ENCODE measurements at regions not wholly inside any gene's neighbourhood (a gene's known extent, or its start where the extent isn't known, plus 50 kb on each side); places are given as distances from the start of the nearest gene placed in this dataset.

GRCh38 chr7:106783286-106783685 is 81.8 kb upstream of the PIK3CG start:
- Mint-ChIP-seq H3K9me3 (ENCODE audit: low read depth, unreplicated experiment) (no peaks in the 10 kb centered on the region), H3K4me1 (ENCODE audit: low read depth, unreplicated experiment) (peaks cover 26% of the 10 kb centered on the region), H3K4me3 (ENCODE audit: low read depth, unreplicated experiment) (no peak overlapping the region), H3K27ac (ENCODE audit: unreplicated experiment) (no peak overlapping the region), H3K27me3 (ENCODE audit: unreplicated experiment) (no peaks in the 10 kb centered on the region), H3K36me3 (ENCODE audit: insufficient read depth, unreplicated experiment) (peaks cover 13% of the 10 kb centered on the region)
- BruUV-seq (replicated peaks), result no TSS peak
- TF ChIP-seq, protein P1, sequence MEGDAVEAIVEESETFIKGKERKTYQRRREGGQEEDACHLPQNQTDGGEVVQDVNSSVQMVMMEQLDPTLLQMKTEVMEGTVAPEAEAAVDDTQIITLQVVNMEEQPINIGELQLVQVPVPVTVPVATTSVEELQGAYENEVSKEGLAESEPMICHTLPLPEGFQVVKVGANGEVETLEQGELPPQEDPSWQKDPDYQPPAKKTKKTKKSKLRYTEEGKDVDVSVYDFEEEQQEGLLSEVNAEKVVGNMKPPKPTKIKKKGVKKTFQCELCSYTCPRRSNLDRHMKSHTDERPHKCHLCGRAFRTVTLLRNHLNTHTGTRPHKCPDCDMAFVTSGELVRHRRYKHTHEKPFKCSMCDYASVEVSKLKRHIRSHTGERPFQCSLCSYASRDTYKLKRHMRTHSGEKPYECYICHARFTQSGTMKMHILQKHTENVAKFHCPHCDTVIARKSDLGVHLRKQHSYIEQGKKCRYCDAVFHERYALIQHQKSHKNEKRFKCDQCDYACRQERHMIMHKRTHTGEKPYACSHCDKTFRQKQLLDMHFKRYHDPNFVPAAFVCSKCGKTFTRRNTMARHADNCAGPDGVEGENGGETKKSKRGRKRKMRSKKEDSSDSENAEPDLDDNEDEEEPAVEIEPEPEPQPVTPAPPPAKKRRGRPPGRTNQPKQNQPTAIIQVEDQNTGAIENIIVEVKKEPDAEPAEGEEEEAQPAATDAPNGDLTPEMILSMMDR (IDR thresholded peaks at IDR 0.05; ENCODE audit: unreplicated experiment), result no peak
- no peak for DNase-seq
- CTCF ChIA-PET, result no interaction called here
- intact Hi-C loops (cut with micrococcal nuclease; ENCODE audit: unreplicated experiment), result no loop called here

GRCh38 chr7:106788637-106789036 is 76.4 kb upstream of the PIK3CG start:
- CTCF ChIA-PET, result interaction anchor here (1.1 kb wide), 1 partner anchor 9 kb away, joined by 3 read pairs; no protein-coding TSS in a partner anchor
- H3K36me3 Mint-ChIP-seq (ENCODE audit: insufficient read depth, unreplicated experiment), result no peaks in the 10 kb centered on the region

DNA sequence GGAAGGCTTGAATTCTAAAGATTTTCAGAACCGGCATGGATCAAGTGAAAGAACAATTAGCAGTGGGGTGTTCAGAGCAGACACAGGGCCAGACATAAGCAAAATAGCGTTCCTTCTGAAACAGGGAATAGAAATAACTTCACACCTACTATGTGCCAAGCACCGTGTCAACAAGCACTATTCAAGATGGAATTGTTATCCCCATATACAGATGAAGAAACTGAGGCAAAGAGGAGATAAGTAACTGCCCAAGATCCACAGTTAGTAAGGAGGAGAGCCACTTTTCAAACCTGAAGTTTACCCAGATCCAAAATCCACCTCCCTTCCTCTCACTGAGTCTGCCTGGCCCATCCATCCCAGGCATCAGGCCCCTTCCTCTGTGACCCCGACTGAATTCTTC is 73.6 kb upstream of the PIK3CG start:
- intact Hi-C loops (cut with micrococcal nuclease; ENCODE audit: unreplicated experiment), result loop anchor here (10.0 kb wide), 1 partner anchor 153 kb away; no protein-coding TSS in a partner anchor
- Mint-ChIP-seq H3K36me3 (ENCODE audit: insufficient read depth, unreplicated experiment) (no peaks in the 10 kb centered on the region), H3K27ac (ENCODE audit: unreplicated experiment) (no peak overlapping the region), H3K9me3 (ENCODE audit: low read depth, unreplicated experiment) (no peaks in the 10 kb centered on the region), H3K27me3 (ENCODE audit: unreplicated experiment) (no peaks in the 10 kb centered on the region), H3K4me3 (ENCODE audit: low read depth, unreplicated experiment) (no peak overlapping the region), H3K4me1 (ENCODE audit: low read depth, unreplicated experiment) (no peaks in the 10 kb centered on the region)
- no TSS peak for BruUV-seq (replicated peaks)
- CTCF ChIA-PET, result no interaction called here
- no peak for DNase-seq
- TF ChIP-seq, protein P1 (IDR thresholded peaks at IDR 0.05; ENCODE audit: unreplicated experiment), result no peak

More at GRCh38 chr7:106788637-106789036, 76.4 kb upstream of the PIK3CG start:
- no peak overlapping the region for H3K4me3 Mint-ChIP-seq (ENCODE audit: low read depth, unreplicated experiment)
- intact Hi-C loops (cut with micrococcal nuclease; ENCODE audit: unreplicated experiment), result no loop called here
- no peak for DNase-seq
- no peaks in the 10 kb centered on the region for H3K27me3 Mint-ChIP-seq (ENCODE audit: unreplicated experiment)
- H3K4me1 Mint-ChIP-seq (ENCODE audit: low read depth, unreplicated experiment), result no peaks in the 10 kb centered on the region
- TF ChIP-seq, protein P1 (IDR thresholded peaks at IDR 0.05; ENCODE audit: unreplicated experiment), result no peak
- no TSS peak for BruUV-seq (replicated peaks)
- H3K9me3 Mint-ChIP-seq (ENCODE audit: low read depth, unreplicated experiment), result no peaks in the 10 kb centered on the region
- no peak overlapping the region for H3K27ac Mint-ChIP-seq (ENCODE audit: unreplicated experiment)

DNA sequence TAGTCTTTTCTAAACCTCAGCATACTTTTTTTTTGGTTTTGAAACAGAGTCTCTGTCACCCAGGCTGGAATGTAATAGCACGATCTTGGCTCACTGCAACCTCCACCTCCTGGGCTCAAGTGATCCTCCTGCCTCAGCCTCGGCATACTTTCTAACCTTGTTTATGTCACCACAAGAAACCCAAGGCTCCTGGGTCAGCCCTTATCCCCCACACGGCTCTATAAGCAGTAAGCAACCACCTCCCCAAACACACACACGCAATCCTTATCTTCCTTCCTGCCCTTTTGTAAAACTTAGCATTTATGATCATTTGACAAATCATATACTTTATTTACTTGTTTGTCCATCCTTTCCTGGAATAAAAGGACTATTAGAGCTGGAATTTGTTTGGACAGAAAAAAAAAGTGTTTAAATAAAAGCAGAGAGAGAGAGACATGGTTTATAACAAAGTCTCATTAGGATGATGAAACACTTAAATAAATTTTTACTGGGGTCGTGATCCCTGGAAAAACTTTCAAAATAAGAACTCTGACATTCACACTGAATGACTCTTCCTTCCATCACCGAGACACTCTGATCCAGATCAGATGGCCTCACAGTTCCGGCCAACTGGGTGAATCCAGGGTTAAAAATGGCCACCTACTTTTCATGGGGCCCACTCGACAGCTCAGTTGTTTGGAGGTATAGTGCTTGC is 72.7 kb upstream of the PIK3CG start:
- DNase-seq, result no peak
- Mint-ChIP-seq H3K9me3 (ENCODE audit: low read depth, unreplicated experiment) (peaks cover 2% of the 10 kb centered on the region), H3K27ac (ENCODE audit: unreplicated experiment) (no peak overlapping the region), H3K4me3 (ENCODE audit: low read depth, unreplicated experiment) (no peak overlapping the region), H3K4me1 (ENCODE audit: low read depth, unreplicated experiment) (no peaks in the 10 kb centered on the region), H3K36me3 (ENCODE audit: insufficient read depth, unreplicated experiment) (no peaks in the 10 kb centered on the region), H3K27me3 (ENCODE audit: unreplicated experiment) (no peaks in the 10 kb centered on the region)
- CTCF ChIA-PET, result interaction anchor here (1.2 to 1.3 kb wide), 2 partner anchors 155 to 357 kb away, joined by 4 read pairs; no protein-coding TSS in a partner anchor
- no TSS peak for BruUV-seq (replicated peaks)
- TF ChIP-seq, protein P1 (IDR thresholded peaks at IDR 0.05; ENCODE audit: unreplicated experiment), result no peak
- intact Hi-C loops (cut with micrococcal nuclease; ENCODE audit: unreplicated experiment), result loop anchor here (10.0 kb wide), 1 partner anchor 152 kb away; no protein-coding TSS in a partner anchor
